SK-N-SH (cell line): ENCODE measurements at regions not wholly inside any gene's neighbourhood (a gene's known extent, or its start where the extent isn't known, plus 50 kb on each side); places are given as distances from the start of the nearest gene placed in this dataset.

Experiments used
- CTCF ChIA-PET: fragments of 300-600, 350-600 bp; formaldehyde crosslinking; extraction: SDS; loops from one replicate; lab custom pipeline; 2021; lab: Yijun Ruan, JAX
- POLR2A ChIA-PET: fragments of 350-600 bp; sonication (Branson Sonifier 250); formaldehyde crosslinking; extraction: SDS; loops from one replicate; lab custom pipeline; 2020; ENCODE audit warnings: antibody characterized with exemption, inconsistent platforms; lab: Yijun Ruan, JAX
- DNase-seq: peaks from one replicate; pipeline ENCODE4 v3.0.0; 2012
- H2AFZ ChIP-seq: fragments of 200-600 bp; sonication (generic); 2 replicates; pipeline ENCODE4 v1.8.1; 2016; ENCODE audit warnings: antibody characterized with exemption, mild to moderate bottlenecking, low read depth
- H3F3A ChIP-seq: fragments of 200-600 bp; sonication (generic); replicated peaks from 2 replicates; pipeline ENCODE3; 2016; ENCODE audit warnings: antibody characterized with exemption, mild to moderate bottlenecking; ENCODE audit not compliant: insufficient read depth
- H3K27ac ChIP-seq, 2 experiments: fragments of 200-500 bp in 1 of 2; fragments of 200-600 bp in 1 of 2; sonication (Bioruptor generic) in 1 of 2; sonication (generic), shearing (Covaris generic) in 1 of 2; 2 replicates each; pipeline versions ENCODE4 v1.5.1 to v1.6.1; 2014 to 2016; ENCODE audit warnings: low read depth in 2 of 2, inconsistent platforms in 1 of 2, low read length in 1 of 2, mild to moderate bottlenecking in 1 of 2, mixed read lengths in 1 of 2
- H3K27me3 ChIP-seq: fragments of 200-600 bp; sonication (generic), shearing (Covaris generic); 2 replicates; pipeline ENCODE4 v1.6.1; 2016; ENCODE audit warnings: mixed run types; ENCODE audit not compliant: insufficient read depth
- H3K36me3 ChIP-seq, 2 experiments: fragments of 200-500 bp in 1 of 2; fragments of 200-600 bp in 1 of 2; sonication (Bioruptor generic) in 1 of 2; sonication (generic) in 1 of 2; replicated peaks in 1 of 2; 2 replicates each; pipeline versions ENCODE3 to v1.5.1; 2014 to 2016; ENCODE audit warnings: low read length in 1 of 2, mild to moderate bottlenecking in 1 of 2; ENCODE audit not compliant: insufficient read depth in 2 of 2, control insufficient read depth in 1 of 2
- H3K4me1 ChIP-seq, 2 experiments: fragments of 200-500 bp in 1 of 2; fragments of 200-600 bp in 1 of 2; sonication (Bioruptor generic) in 1 of 2; sonication (generic), shearing (Covaris generic) in 1 of 2; 2 replicates each; pipeline versions ENCODE4 v1.5.1 to v1.6.1; 2014 to 2016; ENCODE audit warnings: low read depth in 1 of 2, low read length in 1 of 2, mixed run types in 1 of 2; ENCODE audit not compliant: insufficient read depth in 2 of 2, control insufficient read depth in 1 of 2
- H3K4me2 ChIP-seq: fragments of 200-600 bp; sonication (generic), shearing (Covaris generic); 2 replicates; pipeline ENCODE4 v1.6.1; 2017; ENCODE audit warnings: mixed run types
- H3K4me3 ChIP-seq, 2 experiments: fragments of 200-500 bp in 1 of 2; fragments of 200-600 bp in 1 of 2; sonication (Bioruptor generic) in 1 of 2; sonication (generic), shearing (Covaris generic) in 1 of 2; 2 replicates each; pipeline versions ENCODE4 v1.5.1 to v1.8.1; 2014 to 2016; ENCODE audit warnings: low read depth in 2 of 2, inconsistent platforms in 1 of 2, low read length in 1 of 2, mild to moderate bottlenecking in 1 of 2, mixed read lengths in 1 of 2, moderate library complexity in 1 of 2
- H3K79me2 ChIP-seq: fragments of 200-600 bp; sonication (generic); 2 replicates; pipeline ENCODE4 v1.8.1; 2017; ENCODE audit warnings: mild to moderate bottlenecking; ENCODE audit not compliant: insufficient read depth
- H3K9ac ChIP-seq: fragments of 200-600 bp; sonication (generic); 2 replicates; pipeline ENCODE4 v1.6.1; 2017; ENCODE audit warnings: mixed run types
- H3K9me2 ChIP-seq: fragments of 200-600 bp; sonication (generic); 2 replicates; pipeline ENCODE4 v1.6.1; 2017; ENCODE audit warnings: mixed run types
- H3K9me3 ChIP-seq: fragments of 200-600 bp; sonication (generic); 2 replicates; pipeline ENCODE4 v1.6.1; 2017; ENCODE audit warnings: mixed run types, mild to moderate bottlenecking, moderate library complexity
- H4K20me1 ChIP-seq: fragments of 200-600 bp; sonication (generic); 2 replicates; pipeline ENCODE4 v1.6.1; 2017; ENCODE audit warnings: mild to moderate bottlenecking, mixed run types; ENCODE audit not compliant: insufficient read depth
- ELF1 ChIP-seq: IDR thresholded peaks from 2 replicates; pipeline ENCODE4 v1.4.0; 2012
- FOSL2 ChIP-seq: IDR thresholded peaks from 2 replicates; pipeline ENCODE4 v1.4.0; 2012; ENCODE audit warnings: low read depth, mild to moderate bottlenecking, moderate library complexity, borderline replicate concordance
- FOXJ3 ChIP-seq: sonication (generic); formaldehyde crosslinking; IDR thresholded peaks from 2 replicates; pipeline ENCODE4 v1.5.1; 2020; ENCODE audit warnings: mild to moderate bottlenecking, missing genetic modification reagents
- GABPA ChIP-seq: IDR thresholded peaks from 2 replicates; pipeline ENCODE4 v1.4.0; 2012; ENCODE audit warnings: low read depth, mild to moderate bottlenecking
- JUND ChIP-seq: IDR thresholded peaks from 2 replicates; pipeline ENCODE4 v1.4.0; 2012
- NFIC ChIP-seq: IDR thresholded peaks from 2 replicates; pipeline ENCODE4 v1.4.0; 2012; ENCODE audit warnings: borderline replicate concordance
- NRF1 ChIP-seq: IDR thresholded peaks from 2 replicates; pipeline ENCODE4 v1.6.1; 2012; ENCODE audit warnings: low read depth, mild to moderate bottlenecking, low read length
- RXRA ChIP-seq: IDR thresholded peaks from 2 replicates; pipeline ENCODE4 v1.4.0; 2012; ENCODE audit warnings: low read depth, mild to moderate bottlenecking, borderline replicate concordance
- TCF12 ChIP-seq: IDR thresholded peaks from 2 replicates; pipeline ENCODE4 v1.4.0; 2012
- YY1 ChIP-seq: IDR thresholded peaks from 2 replicates; pipeline ENCODE4 v1.4.0; 2012; ENCODE audit warnings: low read depth, mild to moderate bottlenecking
- WGBS: methylation state at CpG from one replicate; pipeline ENCODE4 v1.1.6; 2017; ENCODE audit warnings: low lambda C conversion rate; 5-methylcytosine and 5-hydroxymethylcytosine counted together
- TF ChIP-seq, protein P1 (sequence below): IDR thresholded peaks from 2 replicates; pipeline ENCODE4 v1.4.0; 2012; ENCODE audit warnings: low read depth, borderline replicate concordance
- TF ChIP-seq, protein P2 (sequence below): fragments of 200-600 bp; sonication (generic); IDR thresholded peaks from 2 replicates; pipeline ENCODE4 v1.6.1; 2017; ENCODE audit warnings: antibody characterized with exemption, mild to moderate bottlenecking, moderate library complexity
- TF ChIP-seq, protein P3 (sequence below): IDR thresholded peaks from 2 replicates; pipeline ENCODE4 v1.4.0; 2012; ENCODE audit warnings: low read depth
- TF ChIP-seq, protein P4 (sequence below): fragments of 150-350 bp; IDR thresholded peaks from 2 replicates; pipeline ENCODE4 v1.6.1; 2016; ENCODE audit warnings: mild to moderate bottlenecking, low read depth, low read length
- TF ChIP-seq, protein P5 (sequence below): fragments of 150-350 bp; IDR thresholded peaks from 2 replicates; pipeline ENCODE4 v1.6.1; 2017; ENCODE audit warnings: antibody characterized with exemption, low read length, low read depth, borderline replicate concordance
- TF ChIP-seq, protein P6 (sequence below): IDR thresholded peaks from 2 replicates; pipeline ENCODE4 v1.4.0; 2012; ENCODE audit warnings: low read depth, borderline replicate concordance

DNA sequence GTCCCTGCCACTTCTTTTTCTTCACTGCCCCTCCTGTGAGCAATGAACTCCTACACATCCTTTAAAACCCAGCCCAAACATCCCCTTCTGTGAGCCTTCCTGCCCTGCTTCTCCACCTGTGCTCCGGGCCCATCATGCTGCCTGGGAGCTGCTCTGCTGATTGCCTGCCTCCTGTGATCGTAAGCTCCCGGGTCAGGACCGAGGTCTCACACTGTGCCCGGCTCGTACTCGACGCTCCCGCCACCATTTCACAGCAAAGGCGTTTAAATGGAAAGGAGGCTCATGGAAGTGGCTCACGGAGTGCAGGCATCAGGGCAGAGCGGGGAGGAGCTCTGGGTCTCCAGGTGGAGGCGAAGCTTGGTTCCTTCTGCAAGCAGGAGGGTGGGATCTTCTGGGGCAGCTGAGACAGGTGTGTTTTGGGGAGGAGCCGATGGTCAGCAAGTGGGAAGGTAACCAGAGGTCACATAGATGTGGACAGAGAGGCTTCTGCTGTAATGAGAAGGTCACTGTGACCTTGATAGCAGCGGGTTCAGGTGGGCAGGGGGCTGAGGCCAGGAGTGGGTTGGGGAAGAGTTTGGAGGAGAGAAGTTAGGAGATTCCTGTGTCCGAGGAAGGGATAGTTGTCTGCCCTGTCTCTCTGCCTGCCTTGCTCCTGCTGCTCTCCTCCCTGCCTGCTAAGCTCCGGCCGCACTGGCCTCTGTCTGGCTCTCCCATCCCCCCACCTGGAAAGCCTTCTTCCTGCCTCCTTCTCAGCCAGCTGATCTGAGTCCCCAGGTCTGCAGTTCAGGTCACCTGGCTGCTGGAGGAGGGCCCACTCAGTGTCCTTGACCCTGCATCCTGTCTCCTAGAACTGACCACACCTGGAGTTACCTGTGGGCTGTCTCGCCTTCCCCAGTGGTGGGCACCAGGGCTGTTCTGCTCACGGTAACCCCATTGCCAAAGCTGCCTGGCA lies 52.7 kb upstream of the FRMD1 start:
- no peak overlapping the region for H3K4me2 ChIP-seq
- H3K4me3 ChIP-seq: no peak overlapping the region
- no peak overlapping the region for H3K27ac ChIP-seq

More for the DNA sequence above, 52.7 kb upstream of the FRMD1 start:
- 64% methylated on average over 18 of the region's 20 CpGs for WGBS
- Histone ChIP-seq H3K79me2 (no peaks in the 10 kb centered on the region), H3K27me3 (no peaks in the 10 kb centered on the region), H3K9ac (no peak overlapping the region), H3K9me2 (no peaks in the 10 kb centered on the region), H4K20me1 (no peaks in the 10 kb centered on the region), H3K9me3 (no peaks in the 10 kb centered on the region), H3K36me3 (no peaks in the 10 kb centered on the region)
- no peak for DNase-seq
- POLR2A ChIA-PET: no interaction called here
- TF ChIP-seq YY1 (no peak), FOSL2 (no peak), FOXJ3 (CRISPR knock-in tag) (no peak), ELF1 (no peak), GABPA (no peak), RXRA (no peak), TCF12 (no peak), JUND (no peak), NRF1 (no peak), NFIC (no peak)
- TF ChIP-seq, protein P1, sequence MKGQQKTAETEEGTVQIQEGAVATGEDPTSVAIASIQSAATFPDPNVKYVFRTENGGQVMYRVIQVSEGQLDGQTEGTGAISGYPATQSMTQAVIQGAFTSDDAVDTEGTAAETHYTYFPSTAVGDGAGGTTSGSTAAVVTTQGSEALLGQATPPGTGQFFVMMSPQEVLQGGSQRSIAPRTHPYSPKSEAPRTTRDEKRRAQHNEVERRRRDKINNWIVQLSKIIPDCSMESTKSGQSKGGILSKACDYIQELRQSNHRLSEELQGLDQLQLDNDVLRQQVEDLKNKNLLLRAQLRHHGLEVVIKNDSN: no peak
- TF ChIP-seq, protein P2, sequence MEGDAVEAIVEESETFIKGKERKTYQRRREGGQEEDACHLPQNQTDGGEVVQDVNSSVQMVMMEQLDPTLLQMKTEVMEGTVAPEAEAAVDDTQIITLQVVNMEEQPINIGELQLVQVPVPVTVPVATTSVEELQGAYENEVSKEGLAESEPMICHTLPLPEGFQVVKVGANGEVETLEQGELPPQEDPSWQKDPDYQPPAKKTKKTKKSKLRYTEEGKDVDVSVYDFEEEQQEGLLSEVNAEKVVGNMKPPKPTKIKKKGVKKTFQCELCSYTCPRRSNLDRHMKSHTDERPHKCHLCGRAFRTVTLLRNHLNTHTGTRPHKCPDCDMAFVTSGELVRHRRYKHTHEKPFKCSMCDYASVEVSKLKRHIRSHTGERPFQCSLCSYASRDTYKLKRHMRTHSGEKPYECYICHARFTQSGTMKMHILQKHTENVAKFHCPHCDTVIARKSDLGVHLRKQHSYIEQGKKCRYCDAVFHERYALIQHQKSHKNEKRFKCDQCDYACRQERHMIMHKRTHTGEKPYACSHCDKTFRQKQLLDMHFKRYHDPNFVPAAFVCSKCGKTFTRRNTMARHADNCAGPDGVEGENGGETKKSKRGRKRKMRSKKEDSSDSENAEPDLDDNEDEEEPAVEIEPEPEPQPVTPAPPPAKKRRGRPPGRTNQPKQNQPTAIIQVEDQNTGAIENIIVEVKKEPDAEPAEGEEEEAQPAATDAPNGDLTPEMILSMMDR: no peak
- TF ChIP-seq, protein P3, sequence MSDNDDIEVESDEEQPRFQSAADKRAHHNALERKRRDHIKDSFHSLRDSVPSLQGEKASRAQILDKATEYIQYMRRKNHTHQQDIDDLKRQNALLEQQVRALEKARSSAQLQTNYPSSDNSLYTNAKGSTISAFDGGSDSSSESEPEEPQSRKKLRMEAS: no peak
- TF ChIP-seq, protein P4, sequence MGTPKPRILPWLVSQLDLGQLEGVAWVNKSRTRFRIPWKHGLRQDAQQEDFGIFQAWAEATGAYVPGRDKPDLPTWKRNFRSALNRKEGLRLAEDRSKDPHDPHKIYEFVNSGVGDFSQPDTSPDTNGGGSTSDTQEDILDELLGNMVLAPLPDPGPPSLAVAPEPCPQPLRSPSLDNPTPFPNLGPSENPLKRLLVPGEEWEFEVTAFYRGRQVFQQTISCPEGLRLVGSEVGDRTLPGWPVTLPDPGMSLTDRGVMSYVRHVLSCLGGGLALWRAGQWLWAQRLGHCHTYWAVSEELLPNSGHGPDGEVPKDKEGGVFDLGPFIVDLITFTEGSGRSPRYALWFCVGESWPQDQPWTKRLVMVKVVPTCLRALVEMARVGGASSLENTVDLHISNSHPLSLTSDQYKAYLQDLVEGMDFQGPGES: no peak
- TF ChIP-seq, protein P5, sequence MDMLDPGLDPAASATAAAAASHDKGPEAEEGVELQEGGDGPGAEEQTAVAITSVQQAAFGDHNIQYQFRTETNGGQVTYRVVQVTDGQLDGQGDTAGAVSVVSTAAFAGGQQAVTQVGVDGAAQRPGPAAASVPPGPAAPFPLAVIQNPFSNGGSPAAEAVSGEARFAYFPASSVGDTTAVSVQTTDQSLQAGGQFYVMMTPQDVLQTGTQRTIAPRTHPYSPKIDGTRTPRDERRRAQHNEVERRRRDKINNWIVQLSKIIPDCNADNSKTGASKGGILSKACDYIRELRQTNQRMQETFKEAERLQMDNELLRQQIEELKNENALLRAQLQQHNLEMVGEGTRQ: no peak
- TF ChIP-seq, protein P6, sequence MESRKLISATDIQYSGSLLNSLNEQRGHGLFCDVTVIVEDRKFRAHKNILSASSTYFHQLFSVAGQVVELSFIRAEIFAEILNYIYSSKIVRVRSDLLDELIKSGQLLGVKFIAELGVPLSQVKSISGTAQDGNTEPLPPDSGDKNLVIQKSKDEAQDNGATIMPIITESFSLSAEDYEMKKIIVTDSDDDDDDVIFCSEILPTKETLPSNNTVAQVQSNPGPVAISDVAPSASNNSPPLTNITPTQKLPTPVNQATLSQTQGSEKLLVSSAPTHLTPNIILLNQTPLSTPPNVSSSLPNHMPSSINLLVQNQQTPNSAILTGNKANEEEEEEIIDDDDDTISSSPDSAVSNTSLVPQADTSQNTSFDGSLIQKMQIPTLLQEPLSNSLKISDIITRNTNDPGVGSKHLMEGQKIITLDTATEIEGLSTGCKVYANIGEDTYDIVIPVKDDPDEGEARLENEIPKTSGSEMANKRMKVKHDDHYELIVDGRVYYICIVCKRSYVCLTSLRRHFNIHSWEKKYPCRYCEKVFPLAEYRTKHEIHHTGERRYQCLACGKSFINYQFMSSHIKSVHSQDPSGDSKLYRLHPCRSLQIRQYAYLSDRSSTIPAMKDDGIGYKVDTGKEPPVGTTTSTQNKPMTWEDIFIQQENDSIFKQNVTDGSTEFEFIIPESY: no peak
- TF ChIP-seq, all 33 proteins: peak for 0
- Histone ChIP-seq H3K4me1 (no peaks in the 10 kb centered on the region; a peak in 1 of 4 replicates), H2AFZ (no peak overlapping the region), H3F3A (no peaks in the 10 kb centered on the region)
- CTCF ChIA-PET: interaction anchor here (0.6 to 3.9 kb wide), 10 partner anchors 8 to 546 kb away, joined by 3 to 32 read pairs (median 4); no protein-coding TSS in a partner anchor
